GM19467 (cell line): ENCODE measurements at regions not wholly inside any gene's neighbourhood (a gene's known extent, or its start where the extent isn't known, plus 50 kb on each side); places are given as distances from the start of the nearest gene placed in this dataset.
"Not testable (repeated sequence)": the region's sequence is repeated elsewhere in the genome, so short reads cannot be mapped to it uniquely, and the experiment has no call there.

Experiments
- ATAC-seq: cut with Tn5 transposase; IDR thresholded peaks from one replicate; pipeline ENCODE4 v1.9.1; 2021; ENCODE audit warnings: mild to moderate bottlenecking, moderate library complexity; ENCODE audit not compliant: unreplicated experiment

GRCh38 chr10:87300163-87300562, 57.4 kb upstream of the NUTM2D start:
- not testable (repeated sequence) for ATAC-seq

GRCh38 chr10:87301466-87302115, 56.0 kb upstream of the NUTM2D start:
- ATAC-seq = peak; percentile 82

- ATAC-seq = not testable (repeated sequence)
These were observed 55.4 kb upstream of the NUTM2D start for GRCh38 chr10:87302132-87302531.

- not testable (repeated sequence) for ATAC-seq
These were observed 53.8 kb upstream of the NUTM2D start for GRCh38 chr10:87303707-87304106.

- ATAC-seq = not testable (repeated sequence)
These were observed 50.9 kb upstream of the NUTM2D start for GRCh38 chr10:87306681-87307080.
